WERI-Rb-1 (cell line): ENCODE measurements at regions not wholly inside any gene's neighbourhood (a gene's known extent, or its start where the extent isn't known, plus 50 kb on each side); places are given as distances from the start of the nearest gene placed in this dataset.

Experiments used
- DNase-seq: peaks from one replicate; pipeline ENCODE4 v3.0.0-alpha.2; 2020
- H3K27ac ChIP-seq: fragments of 250-450 bp; sonication (Bioruptor Pico); 2 replicates; pipeline ENCODE4 v1.5.1; 2020; ENCODE audit warnings: mild to moderate bottlenecking, moderate library complexity
- H3K27me3 ChIP-seq: fragments of 250-450 bp; sonication (Bioruptor Pico); 2 replicates; pipeline ENCODE4 v1.5.1; 2021; ENCODE audit warnings: mild to moderate bottlenecking, low read depth, moderate library complexity; ENCODE audit not compliant: insufficient read depth, severe bottlenecking
- H3K36me3 ChIP-seq: fragments of 250-450 bp; sonication (Bioruptor Pico); 2 replicates; pipeline ENCODE4 v1.5.1; 2020; ENCODE audit warnings: mild to moderate bottlenecking, moderate library complexity
- H3K4me3 ChIP-seq: 2 replicates; pipeline ENCODE4 v1.5.1; 2011; ENCODE audit warnings: low read depth, mild to moderate bottlenecking, control low read depth, low read length
- H3K9me3 ChIP-seq: fragments of 250-450 bp; sonication (Bioruptor Pico); 2 replicates; pipeline ENCODE4 v1.5.1; 2021; ENCODE audit warnings: mild to moderate bottlenecking, moderate library complexity; ENCODE audit not compliant: severe bottlenecking
- TF ChIP-seq, protein P1 (sequence below): IDR thresholded peaks from 2 replicates; pipeline ENCODE4 v1.5.1; 2011; ENCODE audit warnings: low read depth, mild to moderate bottlenecking, control low read depth, inconsistent platforms, low read length

DNA sequence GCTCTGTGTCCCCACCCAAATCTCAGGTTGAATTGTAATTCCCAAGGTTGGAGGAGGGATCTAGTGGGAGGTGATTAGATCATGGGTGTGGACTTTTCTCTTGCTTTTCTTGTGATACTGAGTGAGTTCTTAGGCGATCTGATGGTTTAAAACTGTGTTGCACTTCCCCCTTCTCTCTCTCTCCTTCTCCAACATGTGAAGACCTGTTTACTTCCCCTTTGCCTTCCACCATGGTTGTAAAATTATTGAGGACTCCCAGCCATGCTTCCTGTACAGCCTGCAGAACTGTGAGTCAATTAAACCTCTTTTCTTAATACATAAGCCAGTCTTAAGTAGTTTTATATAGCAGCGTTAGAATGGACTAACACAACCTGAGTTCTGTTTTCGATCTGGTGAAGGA, 738.2 kb downstream of the ARAP2 start:
- Histone ChIP-seq H3K4me3 (no peak overlapping the region), H3K27me3 (no peaks in the 10 kb centered on the region), H3K9me3 (no peaks in the 10 kb centered on the region), H3K27ac (no peak overlapping the region), H3K36me3 (no peaks in the 10 kb centered on the region)
- DNase-seq = no peak
- TF ChIP-seq, protein P1, sequence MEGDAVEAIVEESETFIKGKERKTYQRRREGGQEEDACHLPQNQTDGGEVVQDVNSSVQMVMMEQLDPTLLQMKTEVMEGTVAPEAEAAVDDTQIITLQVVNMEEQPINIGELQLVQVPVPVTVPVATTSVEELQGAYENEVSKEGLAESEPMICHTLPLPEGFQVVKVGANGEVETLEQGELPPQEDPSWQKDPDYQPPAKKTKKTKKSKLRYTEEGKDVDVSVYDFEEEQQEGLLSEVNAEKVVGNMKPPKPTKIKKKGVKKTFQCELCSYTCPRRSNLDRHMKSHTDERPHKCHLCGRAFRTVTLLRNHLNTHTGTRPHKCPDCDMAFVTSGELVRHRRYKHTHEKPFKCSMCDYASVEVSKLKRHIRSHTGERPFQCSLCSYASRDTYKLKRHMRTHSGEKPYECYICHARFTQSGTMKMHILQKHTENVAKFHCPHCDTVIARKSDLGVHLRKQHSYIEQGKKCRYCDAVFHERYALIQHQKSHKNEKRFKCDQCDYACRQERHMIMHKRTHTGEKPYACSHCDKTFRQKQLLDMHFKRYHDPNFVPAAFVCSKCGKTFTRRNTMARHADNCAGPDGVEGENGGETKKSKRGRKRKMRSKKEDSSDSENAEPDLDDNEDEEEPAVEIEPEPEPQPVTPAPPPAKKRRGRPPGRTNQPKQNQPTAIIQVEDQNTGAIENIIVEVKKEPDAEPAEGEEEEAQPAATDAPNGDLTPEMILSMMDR = no peak

DNA sequence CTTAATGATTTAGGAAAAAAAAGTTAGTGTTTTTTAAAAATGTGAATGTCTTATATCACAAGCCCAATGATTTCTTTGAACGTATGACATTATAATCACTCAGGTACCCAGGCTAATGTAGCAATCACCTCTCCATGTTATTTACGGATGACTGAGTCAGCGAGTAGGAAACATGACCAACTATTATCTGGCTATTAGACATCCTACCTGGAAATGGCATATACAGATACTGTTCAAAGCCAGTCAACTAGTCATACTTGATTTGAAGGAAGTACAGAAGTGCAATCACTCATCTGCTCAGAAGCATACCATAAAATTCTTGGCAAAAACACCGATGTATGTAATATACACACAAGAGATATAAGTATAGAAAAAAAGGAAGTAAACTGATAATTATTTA, 732.5 kb downstream of the ARAP2 start:
- Histone ChIP-seq H3K27me3 (no peaks in the 10 kb centered on the region), H3K4me3 (no peak overlapping the region), H3K27ac (no peak overlapping the region), H3K36me3 (no peaks in the 10 kb centered on the region), H3K9me3 (no peaks in the 10 kb centered on the region)
- TF ChIP-seq, protein P1 = no peak
- no peak for DNase-seq

DNA sequence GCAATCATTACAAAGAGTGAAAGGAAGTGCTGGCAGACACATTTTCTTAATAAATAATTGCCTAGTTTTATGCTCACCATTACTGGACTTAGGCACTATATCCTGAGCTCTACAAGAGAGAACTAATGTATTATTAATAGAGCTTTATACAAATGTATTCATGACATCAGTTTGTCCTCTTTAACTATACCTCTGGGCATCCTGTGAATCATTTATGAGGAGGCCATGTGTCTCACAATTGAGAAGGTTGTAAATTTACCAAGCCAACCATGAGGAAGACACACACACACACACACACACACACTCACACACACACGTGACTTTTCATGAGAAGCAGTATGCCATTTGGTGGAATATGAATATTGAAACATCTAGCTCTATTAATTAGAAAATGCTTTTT, 728.2 kb downstream of the ARAP2 start:
- H3K27me3 ChIP-seq = no peaks in the 10 kb centered on the region
- DNase-seq = no peak
- no peaks in the 10 kb centered on the region for H3K36me3 ChIP-seq
- H3K4me3 ChIP-seq = no peak overlapping the region
- no peak overlapping the region for H3K27ac ChIP-seq
- peaks cover 5% of the 10 kb centered on the region for H3K9me3 ChIP-seq
- TF ChIP-seq, protein P1 = no peak

DNA sequence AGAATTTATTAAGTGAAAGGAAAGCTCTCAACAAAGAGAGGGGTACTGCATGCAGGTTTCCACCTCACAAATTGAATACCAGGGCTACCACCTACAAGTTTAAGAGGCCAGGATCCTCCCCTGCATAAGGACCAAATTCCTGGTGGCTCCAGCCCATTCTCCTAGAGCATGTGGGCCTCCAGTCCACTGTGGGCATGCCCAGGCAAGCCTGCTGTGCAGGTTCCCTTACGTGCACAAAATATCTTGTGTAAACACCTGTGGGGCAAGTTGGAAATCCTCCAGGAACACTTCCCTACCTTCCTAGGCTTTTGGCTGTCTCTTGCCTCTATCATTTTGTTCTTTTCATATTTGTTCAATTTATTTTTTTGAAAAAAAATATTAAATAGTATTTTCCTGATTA, 724.3 kb downstream of the ARAP2 start:
- Histone ChIP-seq H3K4me3 (no peak overlapping the region), H3K27me3 (no peaks in the 10 kb centered on the region), H3K36me3 (no peaks in the 10 kb centered on the region), H3K9me3 (peaks cover 5% of the 10 kb centered on the region), H3K27ac (no peak overlapping the region; the same call in 1 of the 2 replicates)
- TF ChIP-seq, protein P1 = no peak
- DNase-seq = peak; percentile 29

DNA sequence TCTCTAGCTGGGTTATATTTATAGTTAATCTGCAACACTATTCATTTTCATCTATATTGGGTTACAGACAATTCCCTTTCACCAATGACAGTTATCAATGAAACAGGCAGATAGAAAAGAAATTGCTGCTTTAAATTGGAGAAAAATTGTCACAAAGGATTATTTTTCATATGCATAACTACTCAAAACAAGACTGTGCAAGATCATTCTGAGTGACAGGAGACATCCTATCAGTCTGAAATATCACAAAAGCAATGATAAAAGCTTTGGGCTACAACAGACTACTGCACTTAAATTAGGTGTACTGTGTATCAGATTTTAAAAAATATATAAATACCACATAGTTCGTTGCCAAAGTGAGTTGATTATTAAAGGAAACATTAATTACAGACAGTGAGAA, 722.6 kb downstream of the ARAP2 start:
- TF ChIP-seq, protein P1 = no peak
- H3K27me3 ChIP-seq = no peaks in the 10 kb centered on the region
- DNase-seq = no peak
- no peak overlapping the region for H3K4me3 ChIP-seq
- no peak overlapping the region for H3K27ac ChIP-seq
- peaks cover 5% of the 10 kb centered on the region for H3K9me3 ChIP-seq
- no peaks in the 10 kb centered on the region for H3K36me3 ChIP-seq

DNA sequence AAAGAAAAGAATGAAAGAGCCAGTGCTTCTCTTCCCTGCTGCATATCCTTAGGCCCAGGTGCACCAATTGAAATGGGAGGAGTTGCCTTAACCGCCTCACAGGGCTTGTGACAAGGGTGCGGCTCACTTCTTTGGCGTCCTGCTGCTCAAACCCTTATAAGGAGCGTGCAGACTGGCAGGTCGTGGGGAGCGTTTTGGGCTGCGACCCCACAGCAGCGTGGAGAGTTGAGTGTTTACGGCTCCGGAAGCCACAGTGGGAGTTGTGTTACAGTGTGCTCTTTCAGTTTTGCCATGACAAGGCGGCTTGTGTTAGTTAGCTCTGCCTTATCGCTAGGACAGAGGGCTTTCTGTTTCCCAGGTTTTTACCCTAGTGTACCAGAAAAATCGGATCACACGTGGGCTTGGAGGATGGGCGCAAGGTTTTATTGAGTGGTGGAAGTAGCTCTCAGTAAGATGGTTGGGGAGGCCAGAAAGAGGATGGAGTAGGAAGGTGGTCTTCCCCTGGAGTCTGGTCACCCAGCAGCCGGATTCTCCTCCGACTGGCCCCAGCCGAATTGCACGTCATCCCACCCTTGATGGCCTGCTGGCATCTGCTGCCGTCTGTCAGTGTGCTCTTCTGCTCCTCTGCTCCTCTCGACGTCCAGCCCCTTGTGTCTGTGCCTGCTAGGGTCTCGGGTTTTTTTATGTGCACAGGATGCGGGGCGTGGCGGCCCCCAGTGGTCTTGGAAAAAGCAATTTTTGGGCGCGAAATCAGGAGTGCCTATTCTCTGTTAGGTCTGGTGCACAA, 718.9 kb downstream of the ARAP2 start:
- H3K27me3 ChIP-seq = no peaks in the 10 kb centered on the region
- no peaks in the 10 kb centered on the region for H3K36me3 ChIP-seq
- TF ChIP-seq, protein P1 = no peak
- no peak overlapping the region for H3K4me3 ChIP-seq
- H3K27ac ChIP-seq = no peak overlapping the region
- no peaks in the 10 kb centered on the region for H3K9me3 ChIP-seq
- DNase-seq = no peak
